ENCODE measurements at regions not wholly inside any gene's neighbourhood (a gene's known extent, or its start where the extent isn't known, plus 50 kb on each side); places are given as distances from the start of the nearest gene placed in this dataset.

- no peak overlapping the region for H3K4me3 Mint-ChIP-seq (ENCODE audit: unreplicated experiment)
- H3K9me3 Mint-ChIP-seq (ENCODE audit: unreplicated experiment), result no peaks in the 10 kb centered on the region
- TF ChIP-seq CTCF (IDR thresholded peaks at IDR 0.05; ENCODE audit: unreplicated experiment), result no peak
- POLR2A ChIA-PET, result no interaction called here
- no peaks in the 10 kb centered on the region for H3K36me3 Mint-ChIP-seq (ENCODE audit: insufficient read depth, unreplicated experiment)
- intact Hi-C loops (cut with micrococcal nuclease), result no loop called here
- H3K27ac Mint-ChIP-seq (ENCODE audit: low read depth, unreplicated experiment), result no peak overlapping the region
- DNase-seq (ENCODE audit: unreplicated experiment), result no peak
- peaks cover 12% of the 10 kb centered on the region for H3K27me3 Mint-ChIP-seq (ENCODE audit: insufficient read depth, unreplicated experiment)
- H3K4me1 Mint-ChIP-seq (ENCODE audit: insufficient read depth, unreplicated experiment), result no peaks in the 10 kb centered on the region
- no TSS peak for BruUV-seq (replicated peaks)
- CTCF ChIA-PET, result no interaction called here
Observed at GRCh38 chr22:23513705-23514104, 66.4 kb downstream of the IGLL1 start.

GRCh38 chr22:23513133-23513532 lies 67.0 kb downstream of the IGLL1 start:
- Mint-ChIP-seq H3K36me3 (ENCODE audit: insufficient read depth, unreplicated experiment) (no peaks in the 10 kb centered on the region), H3K4me3 (ENCODE audit: unreplicated experiment) (no peak overlapping the region), H3K27me3 (ENCODE audit: insufficient read depth, unreplicated experiment) (peaks cover 12% of the 10 kb centered on the region), H3K9me3 (ENCODE audit: unreplicated experiment) (no peaks in the 10 kb centered on the region), H3K4me1 (ENCODE audit: insufficient read depth, unreplicated experiment) (no peaks in the 10 kb centered on the region), H3K27ac (ENCODE audit: low read depth, unreplicated experiment) (no peak overlapping the region)
- intact Hi-C loops (cut with micrococcal nuclease), result no loop called here
- ChIA-PET CTCF (no interaction called here), POLR2A (no interaction called here)
- BruUV-seq (replicated peaks), result no TSS peak
- no peak for TF ChIP-seq CTCF (IDR thresholded peaks at IDR 0.05; ENCODE audit: unreplicated experiment)
- DNase-seq (ENCODE audit: unreplicated experiment), result no peak

- no TSS peak for BruUV-seq (replicated peaks)
- H3K4me3 Mint-ChIP-seq (ENCODE audit: unreplicated experiment), result no peak overlapping the region
- H3K9me3 Mint-ChIP-seq (ENCODE audit: unreplicated experiment), result no peaks in the 10 kb centered on the region
- intact Hi-C loops (cut with micrococcal nuclease), result no loop called here
- no peaks in the 10 kb centered on the region for H3K36me3 Mint-ChIP-seq (ENCODE audit: insufficient read depth, unreplicated experiment)
- peaks cover 12% of the 10 kb centered on the region for H3K27me3 Mint-ChIP-seq (ENCODE audit: insufficient read depth, unreplicated experiment)
- no peak overlapping the region for H3K27ac Mint-ChIP-seq (ENCODE audit: low read depth, unreplicated experiment)
- ChIA-PET POLR2A (no interaction called here), CTCF (no interaction called here)
- TF ChIP-seq CTCF (IDR thresholded peaks at IDR 0.05; ENCODE audit: unreplicated experiment), result no peak
- no peaks in the 10 kb centered on the region for H3K4me1 Mint-ChIP-seq (ENCODE audit: insufficient read depth, unreplicated experiment)
- no peak for DNase-seq (ENCODE audit: unreplicated experiment)
Observed at GRCh38 chr22:23512721-23513120, 67.4 kb downstream of the IGLL1 start.

GRCh38 chr22:23512348-23512705 lies 67.8 kb downstream of the IGLL1 start:
- no peak for TF ChIP-seq CTCF (IDR thresholded peaks at IDR 0.05; ENCODE audit: unreplicated experiment)
- Mint-ChIP-seq H3K36me3 (ENCODE audit: insufficient read depth, unreplicated experiment) (no peaks in the 10 kb centered on the region), H3K9me3 (ENCODE audit: unreplicated experiment) (no peaks in the 10 kb centered on the region), H3K27ac (ENCODE audit: low read depth, unreplicated experiment) (no peak overlapping the region), H3K27me3 (ENCODE audit: insufficient read depth, unreplicated experiment) (peaks cover 16% of the 10 kb centered on the region), H3K4me1 (ENCODE audit: insufficient read depth, unreplicated experiment) (no peaks in the 10 kb centered on the region), H3K4me3 (ENCODE audit: unreplicated experiment) (no peak overlapping the region)
- intact Hi-C loops (cut with micrococcal nuclease), result no loop called here
- no TSS peak for BruUV-seq (replicated peaks)
- CTCF ChIA-PET, result no interaction called here
- no peak for DNase-seq (ENCODE audit: unreplicated experiment)
- POLR2A ChIA-PET, result no interaction called here

Data from MCF 10A (cell line).